GM12878 (cell line): ENCODE measurements at regions not wholly inside any gene's neighbourhood (a gene's known extent, or its start where the extent isn't known, plus 50 kb on each side); places are given as distances from the start of the nearest gene placed in this dataset.

Experiments
- RAD21 ChIP-seq: IDR thresholded peaks from 2 replicates; pipeline ENCODE4 v1.6.1; 2011; ENCODE audit warnings: mild to moderate bottlenecking, low read depth, low read length, moderate library complexity; ENCODE audit not compliant: insufficient read depth
- TAF1 ChIP-seq: IDR thresholded peaks from 2 replicates; pipeline ENCODE4 v1.6.1; 2011; ENCODE audit warnings: mild to moderate bottlenecking, low read depth, low read length, borderline replicate concordance
- TF ChIP-seq, protein P1 (sequence below), 3 experiments: IDR thresholded peaks in 2 of 3; conservative IDR thresholded peaks in 1 of 3; 2 replicates each; pipeline ENCODE4 v1.5.1; 2011; ENCODE audit warnings: low read depth in 3 of 3, low read length in 3 of 3, mild to moderate bottlenecking in 3 of 3, control low read depth in 2 of 3, moderate library complexity in 2 of 3, inconsistent platforms in 1 of 3, mixed read lengths in 1 of 3; ENCODE audit not compliant: control insufficient read depth in 2 of 3, insufficient read depth in 1 of 3; ENCODE audit errors: extremely low read depth in 1 of 3

DNA sequence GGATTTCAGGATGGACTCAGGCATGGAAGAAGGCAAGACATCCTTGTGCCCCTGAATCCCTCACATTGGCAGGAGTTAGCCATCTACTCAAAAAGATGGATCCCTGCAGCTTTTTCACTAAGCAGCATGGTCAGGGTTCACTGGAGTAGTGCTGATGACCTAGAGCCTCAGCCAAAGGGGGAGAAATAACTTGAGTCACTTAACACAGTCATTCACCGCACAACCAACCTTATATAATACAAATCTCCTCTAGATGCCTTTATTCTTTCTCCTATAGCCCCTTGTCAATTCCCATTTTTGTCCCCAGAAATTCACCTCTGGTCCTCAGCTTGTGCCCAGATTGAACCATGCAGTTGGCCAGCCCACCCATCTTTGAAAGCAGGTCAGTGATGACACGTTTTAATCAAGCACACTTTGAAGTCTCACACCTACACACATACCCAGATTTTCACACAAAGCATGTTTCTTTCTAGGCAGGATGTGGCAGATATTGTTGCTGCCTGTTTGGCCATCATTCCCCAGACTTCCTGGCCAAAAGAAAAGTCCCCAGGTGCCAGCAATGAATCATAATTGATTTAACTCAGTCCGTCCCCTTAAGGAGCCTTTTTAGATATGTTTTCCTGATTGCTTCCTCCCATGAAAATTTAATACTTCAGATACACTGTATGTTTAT lies 84.2 kb downstream of the LBH start:
- TF ChIP-seq RAD21, result no peak
- TF ChIP-seq, protein P1, sequence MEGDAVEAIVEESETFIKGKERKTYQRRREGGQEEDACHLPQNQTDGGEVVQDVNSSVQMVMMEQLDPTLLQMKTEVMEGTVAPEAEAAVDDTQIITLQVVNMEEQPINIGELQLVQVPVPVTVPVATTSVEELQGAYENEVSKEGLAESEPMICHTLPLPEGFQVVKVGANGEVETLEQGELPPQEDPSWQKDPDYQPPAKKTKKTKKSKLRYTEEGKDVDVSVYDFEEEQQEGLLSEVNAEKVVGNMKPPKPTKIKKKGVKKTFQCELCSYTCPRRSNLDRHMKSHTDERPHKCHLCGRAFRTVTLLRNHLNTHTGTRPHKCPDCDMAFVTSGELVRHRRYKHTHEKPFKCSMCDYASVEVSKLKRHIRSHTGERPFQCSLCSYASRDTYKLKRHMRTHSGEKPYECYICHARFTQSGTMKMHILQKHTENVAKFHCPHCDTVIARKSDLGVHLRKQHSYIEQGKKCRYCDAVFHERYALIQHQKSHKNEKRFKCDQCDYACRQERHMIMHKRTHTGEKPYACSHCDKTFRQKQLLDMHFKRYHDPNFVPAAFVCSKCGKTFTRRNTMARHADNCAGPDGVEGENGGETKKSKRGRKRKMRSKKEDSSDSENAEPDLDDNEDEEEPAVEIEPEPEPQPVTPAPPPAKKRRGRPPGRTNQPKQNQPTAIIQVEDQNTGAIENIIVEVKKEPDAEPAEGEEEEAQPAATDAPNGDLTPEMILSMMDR (IDR thresholded peaks at IDR 0.05 in 2 of 3, conservative IDR thresholded peaks at IDR 0.05 in 1 of 3; ENCODE audit: control insufficient read depth in 2 of 3, extremely low read depth in 1 of 3, insufficient read depth in 1 of 3, low read depth in 3 of 3, low read length in 3 of 3), result no peak
- no peak for TF ChIP-seq TAF1
